ENCODE measurements at regions not wholly inside any gene's neighbourhood (a gene's known extent, or its start where the extent isn't known, plus 50 kb on each side); places are given as distances from the start of the nearest gene placed in this dataset.

DNA sequence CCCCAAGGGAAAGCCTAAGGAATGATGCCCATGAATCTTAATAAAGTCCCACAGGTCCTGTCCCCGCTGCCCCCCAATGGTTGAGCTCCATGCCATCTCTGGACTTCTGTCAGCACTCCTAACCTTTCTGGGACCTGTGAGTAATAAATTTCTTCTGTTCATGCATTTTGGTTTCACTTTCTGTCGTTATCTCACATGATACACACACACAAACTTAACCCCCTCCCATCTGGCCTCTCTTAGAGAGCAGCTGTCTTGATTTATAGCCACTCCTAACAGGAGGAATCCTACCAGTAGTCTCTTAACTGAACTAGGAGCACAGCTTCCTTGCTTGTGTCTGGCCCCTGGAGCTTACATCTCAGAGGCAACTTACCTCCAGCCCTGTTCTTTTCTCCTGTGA is 82.7 kb upstream of the SELENOK start:
- Histone ChIP-seq H3K27me3 (ENCODE audit: control insufficient read depth, insufficient read depth, low read length) (no peaks in the 10 kb centered on the region), H3K36me3 (ENCODE audit: control insufficient read depth, insufficient read depth, low read length) (no peaks in the 10 kb centered on the region), H3K4me3 (ENCODE audit: low read depth, low read length) (no peak overlapping the region)
- TF ChIP-seq, protein P1, sequence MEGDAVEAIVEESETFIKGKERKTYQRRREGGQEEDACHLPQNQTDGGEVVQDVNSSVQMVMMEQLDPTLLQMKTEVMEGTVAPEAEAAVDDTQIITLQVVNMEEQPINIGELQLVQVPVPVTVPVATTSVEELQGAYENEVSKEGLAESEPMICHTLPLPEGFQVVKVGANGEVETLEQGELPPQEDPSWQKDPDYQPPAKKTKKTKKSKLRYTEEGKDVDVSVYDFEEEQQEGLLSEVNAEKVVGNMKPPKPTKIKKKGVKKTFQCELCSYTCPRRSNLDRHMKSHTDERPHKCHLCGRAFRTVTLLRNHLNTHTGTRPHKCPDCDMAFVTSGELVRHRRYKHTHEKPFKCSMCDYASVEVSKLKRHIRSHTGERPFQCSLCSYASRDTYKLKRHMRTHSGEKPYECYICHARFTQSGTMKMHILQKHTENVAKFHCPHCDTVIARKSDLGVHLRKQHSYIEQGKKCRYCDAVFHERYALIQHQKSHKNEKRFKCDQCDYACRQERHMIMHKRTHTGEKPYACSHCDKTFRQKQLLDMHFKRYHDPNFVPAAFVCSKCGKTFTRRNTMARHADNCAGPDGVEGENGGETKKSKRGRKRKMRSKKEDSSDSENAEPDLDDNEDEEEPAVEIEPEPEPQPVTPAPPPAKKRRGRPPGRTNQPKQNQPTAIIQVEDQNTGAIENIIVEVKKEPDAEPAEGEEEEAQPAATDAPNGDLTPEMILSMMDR (IDR thresholded peaks at IDR 0.05; ENCODE audit: insufficient read depth, low read length, severe bottlenecking), result no peak
- DNase-seq (ENCODE audit: low read depth), result no peak
- no peak for FAIRE-seq

DNA sequence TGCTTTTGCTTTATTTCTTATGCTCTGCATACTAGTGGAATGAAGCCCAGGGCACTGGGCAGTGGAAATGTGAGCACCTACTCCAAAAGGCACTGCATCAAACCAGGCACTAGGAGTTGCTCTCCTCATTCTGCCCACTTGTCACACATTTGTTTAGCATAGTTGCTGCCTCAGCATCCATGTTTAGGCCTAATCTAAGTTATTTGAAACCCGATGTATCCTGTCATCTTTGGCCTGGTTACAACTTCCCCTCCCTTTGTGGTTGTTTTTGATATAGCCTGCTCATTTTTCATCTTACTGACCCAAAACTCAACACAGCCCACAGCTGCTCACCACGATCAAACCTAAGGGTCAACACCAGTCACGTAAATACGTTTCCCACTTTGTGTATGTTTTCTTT is 82.2 kb upstream of the SELENOK start:
- no peaks in the 10 kb centered on the region for H3K27me3 ChIP-seq (ENCODE audit: control insufficient read depth, insufficient read depth, low read length)
- no peaks in the 10 kb centered on the region for H3K36me3 ChIP-seq (ENCODE audit: control insufficient read depth, insufficient read depth, low read length)
- TF ChIP-seq, protein P1 (IDR thresholded peaks at IDR 0.05; ENCODE audit: insufficient read depth, low read length, severe bottlenecking), result no peak
- no peak for DNase-seq (ENCODE audit: low read depth)
- no peak overlapping the region for H3K4me3 ChIP-seq (ENCODE audit: low read depth, low read length)
- FAIRE-seq, result peak; percentile 13

DNA sequence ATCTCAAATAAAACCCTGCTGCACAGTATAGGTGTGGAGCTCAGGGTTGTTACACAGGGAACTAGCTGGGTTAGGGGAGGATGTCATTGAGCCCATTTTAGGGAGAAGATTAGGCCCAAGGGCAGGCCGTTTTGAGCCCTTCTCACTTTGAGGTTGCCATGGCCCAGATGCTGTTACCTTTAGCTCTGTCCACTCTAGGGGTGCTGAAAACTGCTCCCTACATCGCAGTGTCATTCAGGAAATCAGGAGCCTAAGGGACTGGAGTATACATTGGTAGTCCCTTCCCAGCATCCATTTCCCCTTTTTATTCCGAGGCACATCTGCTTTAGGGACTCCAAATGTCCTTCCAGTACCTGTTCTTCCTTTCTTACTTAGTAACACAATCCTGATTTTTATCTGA is 79.0 kb upstream of the SELENOK start:
- Histone ChIP-seq H3K36me3 (ENCODE audit: control insufficient read depth, insufficient read depth, low read length) (no peaks in the 10 kb centered on the region), H3K4me3 (ENCODE audit: low read depth, low read length) (no peak overlapping the region), H3K27me3 (ENCODE audit: control insufficient read depth, insufficient read depth, low read length) (no peaks in the 10 kb centered on the region)
- no peak for FAIRE-seq
- peak; percentile 15 for DNase-seq (ENCODE audit: low read depth)
- TF ChIP-seq, protein P1 (IDR thresholded peaks at IDR 0.05; ENCODE audit: insufficient read depth, low read length, severe bottlenecking), result no peak

DNA sequence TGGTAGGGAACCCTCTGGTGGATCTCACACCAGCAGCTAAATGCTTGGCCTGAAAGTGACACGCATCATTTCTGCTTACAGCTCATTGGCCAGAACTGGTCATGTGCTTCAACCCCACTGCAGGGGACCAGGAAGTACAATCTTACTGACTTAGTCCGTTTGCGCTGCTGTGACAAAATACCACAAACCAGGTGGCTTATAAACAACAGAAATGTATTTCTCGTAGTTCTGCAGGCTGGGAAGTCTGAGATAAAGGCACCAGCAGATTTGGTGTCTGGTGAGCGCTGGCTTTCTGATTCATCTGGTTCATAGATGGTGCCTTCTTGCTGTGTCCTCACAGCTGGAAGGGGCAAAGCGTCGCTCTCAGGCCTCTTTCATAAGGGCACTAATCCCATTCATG is 77.4 kb upstream of the SELENOK start:
- no peaks in the 10 kb centered on the region for H3K27me3 ChIP-seq (ENCODE audit: control insufficient read depth, insufficient read depth, low read length)
- H3K36me3 ChIP-seq (ENCODE audit: control insufficient read depth, insufficient read depth, low read length), result no peaks in the 10 kb centered on the region
- FAIRE-seq (no peak), DNase-seq (ENCODE audit: low read depth) (no peak)
- no peak overlapping the region for H3K4me3 ChIP-seq (ENCODE audit: low read depth, low read length)
- TF ChIP-seq, protein P1 (IDR thresholded peaks at IDR 0.05; ENCODE audit: insufficient read depth, low read length, severe bottlenecking), result no peak

DNA sequence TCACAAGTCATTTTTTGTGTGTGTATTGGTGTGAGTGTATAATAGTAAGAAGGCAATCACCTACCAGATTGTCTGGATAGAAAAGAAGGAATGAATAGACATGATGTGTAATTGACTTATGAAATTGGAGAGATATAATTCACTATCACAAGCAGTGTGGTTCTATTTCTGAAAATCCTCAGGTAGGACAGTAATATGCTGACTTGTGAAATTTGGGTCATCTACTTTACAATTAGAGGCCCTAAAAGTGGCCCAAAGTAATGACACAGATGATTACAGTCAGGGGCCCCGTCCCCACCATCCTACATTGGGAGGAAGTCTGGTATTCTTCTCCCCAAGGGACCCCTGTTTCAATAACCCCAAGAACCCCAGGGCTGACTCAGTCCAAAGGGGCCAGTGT is 73.6 kb upstream of the SELENOK start:
- Histone ChIP-seq H3K4me3 (ENCODE audit: low read depth, low read length) (no peak overlapping the region), H3K36me3 (ENCODE audit: control insufficient read depth, insufficient read depth, low read length) (no peaks in the 10 kb centered on the region), H3K27me3 (ENCODE audit: control insufficient read depth, insufficient read depth, low read length) (no peaks in the 10 kb centered on the region)
- TF ChIP-seq, protein P1 (IDR thresholded peaks at IDR 0.05; ENCODE audit: insufficient read depth, low read length, severe bottlenecking), result no peak
- DNase-seq (ENCODE audit: low read depth), result no peak
- no peak for FAIRE-seq

DNA sequence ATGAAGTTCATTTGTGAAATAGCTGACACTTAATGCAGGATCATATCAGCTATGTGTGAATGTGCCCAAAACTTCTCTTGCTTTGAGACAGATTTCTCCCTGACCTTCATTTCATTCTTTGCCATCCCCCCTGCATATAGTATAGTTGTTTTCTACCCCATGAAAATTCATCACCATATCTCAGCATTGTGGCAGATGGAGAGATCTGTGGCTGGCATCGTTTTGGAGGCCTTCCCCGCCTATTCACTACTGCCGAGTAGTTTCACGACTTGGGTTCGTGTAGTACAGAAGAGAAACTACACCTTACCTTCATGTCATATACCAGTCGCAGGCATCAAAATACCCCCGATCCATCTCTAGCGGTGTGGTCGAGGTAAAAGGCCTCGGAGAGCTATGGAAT is 66.2 kb upstream of the SELENOK start:
- TF ChIP-seq, protein P1 (IDR thresholded peaks at IDR 0.05; ENCODE audit: insufficient read depth, low read length, severe bottlenecking), result no peak
- DNase-seq (ENCODE audit: low read depth), result no peak
- Histone ChIP-seq H3K4me3 (ENCODE audit: low read depth, low read length) (no peak overlapping the region), H3K27me3 (ENCODE audit: control insufficient read depth, insufficient read depth, low read length) (no peaks in the 10 kb centered on the region), H3K36me3 (ENCODE audit: control insufficient read depth, insufficient read depth, low read length) (no peaks in the 10 kb centered on the region)
- no peak for FAIRE-seq

All from bronchial epithelial cell (primary cell).